ENCODE measurements at regions not wholly inside any gene's neighbourhood (a gene's known extent, or its start where the extent isn't known, plus 50 kb on each side); places are given as distances from the start of the nearest gene placed in this dataset.

DNA sequence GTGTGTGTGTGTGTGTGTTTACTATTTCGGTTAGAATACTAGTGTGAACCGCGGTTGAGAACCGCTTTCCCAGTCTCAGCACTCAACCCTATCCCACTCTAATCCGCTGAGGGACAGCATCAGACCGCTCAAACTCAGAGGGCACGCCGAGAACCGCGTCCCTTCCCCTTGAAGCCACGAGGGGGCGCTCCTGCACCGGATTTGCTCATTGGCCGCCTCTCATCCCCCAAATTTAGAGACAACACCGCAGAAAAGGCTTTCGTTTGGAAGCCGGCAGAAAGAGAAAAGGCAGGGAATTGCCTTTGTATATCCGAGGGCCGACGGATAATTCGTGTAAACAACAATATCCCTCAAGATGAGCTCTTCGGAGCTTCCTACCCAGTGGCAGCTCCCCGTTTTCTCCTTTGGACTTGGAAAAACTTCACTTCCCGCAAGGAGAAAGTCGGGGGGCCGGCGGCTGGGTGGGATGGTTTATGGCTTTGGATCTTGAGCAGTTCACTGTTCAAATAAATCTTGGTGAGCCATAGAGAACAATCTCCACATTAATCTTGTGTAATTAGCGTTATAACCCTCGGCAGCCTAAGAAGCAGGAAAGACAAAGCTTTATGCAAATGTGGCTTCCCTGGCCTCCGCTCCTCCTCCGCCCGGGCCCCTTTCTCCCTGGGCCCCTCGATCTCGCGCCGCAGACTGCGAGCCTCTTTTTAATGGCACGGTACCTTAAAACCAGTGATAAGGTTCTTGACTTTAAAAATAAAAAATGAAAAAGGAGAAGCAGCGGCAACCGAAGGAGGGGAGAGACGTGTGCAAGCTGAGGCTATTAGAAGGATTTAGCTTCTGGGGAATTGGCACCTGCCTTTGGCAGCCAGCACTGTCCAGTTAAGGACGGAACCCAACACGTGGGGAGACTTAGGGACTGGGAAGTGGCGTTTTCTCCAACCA lies 296.8 kb downstream of the PARP8 start:
- Histone ChIP-seq H2BK5ac (ENCODE audit: low read depth, low read length) (no peak overlapping the region), H3K4me3 (ENCODE audit: extremely low read depth in 1 of 4, insufficient read depth in 2 of 4, low read depth in 3 of 4, low read length in 4 of 4) (peak overlapping the region; percentile 25 to 71 (median 54); a peak in 7 of 8 replicates), H3K23ac (ENCODE audit: insufficient read length) (no peak overlapping the region), H3K27me3 (replicated peaks in 1 of 4; ENCODE audit: control insufficient read depth in 3 of 4, extremely low read depth in 1 of 4, insufficient read depth in 3 of 4, low read length in 3 of 4) (peaks cover 41 to 51% (median 46%) of the 10 kb centered on the region in 4 experiments), H3K18ac (ENCODE audit: extremely low read depth, low read length) (no peak overlapping the region), H3K4me2 (ENCODE audit: insufficient read depth in 1 of 2, low read depth in 2 of 2, low read length in 2 of 2) (peak overlapping the region; percentile 47 to 78), H3K56ac (replicated peaks; ENCODE audit: insufficient read length, low read depth, low read length) (no peak overlapping the region), H3K79me2 (ENCODE audit: control insufficient read depth in 1 of 2, insufficient read depth in 2 of 2, low read length in 2 of 2) (no peaks in the 10 kb centered on the region), H3K4ac (replicated peaks; ENCODE audit: insufficient read length, low read depth, low read length) (no peak overlapping the region), H3K79me1 (ENCODE audit: low read depth, low read length) (no peaks in the 10 kb centered on the region), H3K14ac (ENCODE audit: insufficient read length) (no peak overlapping the region), H3K9ac (replicated peaks in 1 of 4; ENCODE audit: extremely low read depth in 1 of 4, low read depth in 3 of 4, low read length in 3 of 4) (no peak overlapping the region), H3K36me3 (ENCODE audit: control insufficient read depth in 2 of 4, insufficient read depth in 4 of 4, low read length in 3 of 4) (no peaks in the 10 kb centered on the region), H4K20me1 (replicated peaks in 1 of 2; ENCODE audit: control insufficient read depth in 1 of 2, insufficient read depth in 2 of 2, low read length in 2 of 2) (peaks cover 2 to 3% of the 10 kb centered on the region in 2 experiments), H2BK12ac (ENCODE audit: low read depth, low read length) (no peak overlapping the region), H2BK15ac (ENCODE audit: low read length) (no peak overlapping the region), H4K8ac (ENCODE audit: extremely low read depth, insufficient read depth, low read length) (no peak overlapping the region), H3K4me1 (replicated peaks in 1 of 4; ENCODE audit: control insufficient read depth in 3 of 4, insufficient read depth in 4 of 4, low read length in 3 of 4) (peaks cover 0 to 18% (median 6%) of the 10 kb centered on the region in 4 experiments; a peak in 5 of 7 replicates), H3K23me2 (ENCODE audit: low read depth, low read length) (peaks cover 5% of the 10 kb centered on the region; the same call in 1 of the 2 replicates), H4K91ac (replicated peaks; ENCODE audit: insufficient read length, low read length) (no peak overlapping the region), H2AFZ (ENCODE audit: low read length) (no peak overlapping the region), H2BK120ac (replicated peaks; ENCODE audit: low read depth, low read length) (no peak overlapping the region), H2AK5ac (ENCODE audit: low read depth, low read length) (no peak overlapping the region), H3K27ac (ENCODE audit: low read depth, low read length) (no peak overlapping the region), H2BK20ac (ENCODE audit: low read length) (no peak overlapping the region), H4K5ac (ENCODE audit: insufficient read length, low read depth, low read length) (no peak overlapping the region), H3K9me3 (ENCODE audit: insufficient read depth in 2 of 2, low read depth in 1 of 2, low read length in 1 of 2) (no peaks in the 10 kb centered on the region)
- POLR2A ChIA-PET (ENCODE audit: partially characterized antibody) = no interaction called here
- DNase-seq (ENCODE audit: low read depth in 1 of 2, low spot score in 2 of 2) (peak; percentile 56 to 93), FAIRE-seq (peak; percentile 90)
- 3% methylated on average over 41 of the region's 44 CpGs; no CpG with 5 or more reads in 1 of the 2 experiments for WGBS, 2 experiments (ENCODE audit: extremely low coverage in 1 of 2, insufficient coverage in 1 of 2, insufficient read length in 1 of 2, insufficient replicate concordance in 2 of 2, low coverage in 1 of 2, low lambda C conversion rate in 2 of 2, missing lambda C conversion rate in 1 of 2)
- CTCF ChIA-PET (ENCODE audit: partially characterized antibody) = interaction anchor here (0.6 to 7.7 kb wide), 41 partner anchors 14 to 1695 kb away, joined by 3 to 113 read pairs (median 4); partner anchors contain the start of gene ISL1
- TF ChIP-seq RBBP5 (IDR thresholded peaks at IDR 0.05; ENCODE audit: borderline replicate concordance, low read depth, low read length) (0 out of 2 replicates have a peak, but pooled peaks have one; percentile 11), CTCF (IDR thresholded peaks at IDR 0.05; ENCODE audit: control extremely low read depth in 1 of 3, insufficient read depth in 1 of 3, low read depth in 1 of 3, low read length in 3 of 3) (peak; percentile 99), MAX (IDR thresholded peaks at IDR 0.05) (peak; percentile 61), ASH2L (IDR thresholded peaks at IDR 0.05; ENCODE audit: low read length) (peak; percentile 55), JUND (IDR thresholded peaks at IDR 0.05; ENCODE audit: low read length) (no peak), KDM5A (IDR thresholded peaks at IDR 0.05; ENCODE audit: low read length) (no peak), HDAC2 (IDR thresholded peaks at IDR 0.05; ENCODE audit: borderline replicate concordance in 1 of 2, low read depth in 2 of 2, low read length in 2 of 2) (no peak), CTBP2 (IDR thresholded peaks at IDR 0.05; ENCODE audit: borderline replicate concordance, insufficient read depth, insufficient read length, low read length) (peak; percentile 4)

Data from H1 (cell line).